KMS-11 (cell line): ENCODE measurements at regions not wholly inside any gene's neighbourhood (a gene's known extent, or its start where the extent isn't known, plus 50 kb on each side); places are given as distances from the start of the nearest gene placed in this dataset.

ENCODE experiments used
- H2AFZ ChIP-seq: fragments of 200-600 bp; sonication (generic); 2 replicates; pipeline ENCODE4 v1.6.1; 2016; ENCODE audit warnings: antibody characterized with exemption, mixed run types, low read depth
- H3K27ac ChIP-seq: fragments of 200-600 bp; sonication (generic); 2 replicates; pipeline ENCODE4 v1.6.1; 2016; ENCODE audit warnings: mild to moderate bottlenecking, mixed run types
- H3K27me3 ChIP-seq: fragments of 200-600 bp; sonication (generic); 2 replicates; pipeline ENCODE4 v1.6.1; 2017; ENCODE audit warnings: mild to moderate bottlenecking, low read depth, mixed run types, moderate library complexity; ENCODE audit not compliant: insufficient read depth
- H3K36me3 ChIP-seq: fragments of 200-600 bp; sonication (generic); 2 replicates; pipeline ENCODE4 v1.6.1; 2017; ENCODE audit warnings: mild to moderate bottlenecking, mixed run types; ENCODE audit not compliant: insufficient read depth
- H3K4me1 ChIP-seq: fragments of 200-600 bp; sonication (generic); 2 replicates; pipeline ENCODE4 v1.6.1; 2016; ENCODE audit warnings: mild to moderate bottlenecking, low read depth, mixed run types; ENCODE audit not compliant: poor library complexity, severe bottlenecking
- H3K4me2 ChIP-seq: fragments of 200-600 bp; sonication (generic); 2 replicates; pipeline ENCODE4 v1.7.0; 2016; ENCODE audit warnings: mild to moderate bottlenecking, mixed run types
- H3K4me3 ChIP-seq: fragments of 200-600 bp; sonication (generic); IDR thresholded peaks from 2 replicates; pipeline ENCODE4 v1.6.1; 2017; ENCODE audit warnings: low read depth, low read length, mixed read lengths; ENCODE audit not compliant: insufficient read depth
- H3K79me2 ChIP-seq: fragments of 200-600 bp; sonication (generic); 2 replicates; pipeline ENCODE4 v1.6.1; 2016; ENCODE audit warnings: low read depth, mixed run types; ENCODE audit not compliant: insufficient read depth
- H3K9ac ChIP-seq: fragments of 200-600 bp; sonication (generic); 2 replicates; pipeline ENCODE4 v1.6.1; 2016; ENCODE audit warnings: mild to moderate bottlenecking, mixed run types
- H4K20me1 ChIP-seq: fragments of 200-600 bp; sonication (generic); 2 replicates; pipeline ENCODE4 v1.6.1; 2016; ENCODE audit warnings: mild to moderate bottlenecking, mixed run types; ENCODE audit not compliant: insufficient read depth
- CTCF ChIP-seq: fragments of 200-600 bp; sonication (generic); conservative IDR thresholded peaks from 2 replicates; pipeline ENCODE4 v1.6.1; 2017; ENCODE audit warnings: low read depth, mild to moderate bottlenecking, antibody characterized with exemption, low read length, moderate library complexity, mixed read lengths

DNA sequence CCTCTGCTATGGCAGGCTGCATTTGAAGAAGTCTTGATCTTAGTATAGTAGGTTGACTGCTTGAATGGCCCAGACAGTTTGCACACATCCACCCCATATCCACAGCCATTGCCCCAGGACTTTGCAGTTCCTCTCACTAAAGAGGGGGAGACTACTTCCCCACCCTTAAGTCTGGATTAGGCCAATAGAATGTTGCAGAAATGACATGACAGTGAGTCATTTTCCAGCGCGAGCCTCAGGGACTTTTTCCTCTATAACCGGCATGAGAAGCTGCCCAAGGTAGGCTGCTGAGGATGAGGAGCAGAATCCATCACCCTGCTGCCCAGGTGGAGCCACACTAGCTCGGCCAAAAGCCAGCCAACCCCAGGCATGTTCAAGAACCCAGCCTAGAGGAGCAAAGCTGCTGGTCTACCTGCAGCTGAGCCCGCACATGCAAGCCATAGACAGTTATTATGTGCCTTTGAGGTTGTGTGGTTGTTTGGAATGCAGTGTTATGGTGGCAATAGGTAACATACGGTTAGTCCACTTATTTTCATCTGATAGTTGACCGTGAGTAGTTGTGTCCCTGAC lies 113.9 kb downstream of the TLE3 start:
- no peak overlapping the region for H3K4me2 ChIP-seq
- H3K27ac ChIP-seq = no peak overlapping the region
- H2AFZ ChIP-seq = no peak overlapping the region
- H3K36me3 ChIP-seq = no peaks in the 10 kb centered on the region
- no peaks in the 10 kb centered on the region for H3K27me3 ChIP-seq
- H4K20me1 ChIP-seq = no peaks in the 10 kb centered on the region
- H3K79me2 ChIP-seq = no peaks in the 10 kb centered on the region
- no peak overlapping the region for H3K4me3 ChIP-seq
- no peak overlapping the region for H3K9ac ChIP-seq
- no peak for TF ChIP-seq CTCF
- H3K4me1 ChIP-seq = no peaks in the 10 kb centered on the region

DNA sequence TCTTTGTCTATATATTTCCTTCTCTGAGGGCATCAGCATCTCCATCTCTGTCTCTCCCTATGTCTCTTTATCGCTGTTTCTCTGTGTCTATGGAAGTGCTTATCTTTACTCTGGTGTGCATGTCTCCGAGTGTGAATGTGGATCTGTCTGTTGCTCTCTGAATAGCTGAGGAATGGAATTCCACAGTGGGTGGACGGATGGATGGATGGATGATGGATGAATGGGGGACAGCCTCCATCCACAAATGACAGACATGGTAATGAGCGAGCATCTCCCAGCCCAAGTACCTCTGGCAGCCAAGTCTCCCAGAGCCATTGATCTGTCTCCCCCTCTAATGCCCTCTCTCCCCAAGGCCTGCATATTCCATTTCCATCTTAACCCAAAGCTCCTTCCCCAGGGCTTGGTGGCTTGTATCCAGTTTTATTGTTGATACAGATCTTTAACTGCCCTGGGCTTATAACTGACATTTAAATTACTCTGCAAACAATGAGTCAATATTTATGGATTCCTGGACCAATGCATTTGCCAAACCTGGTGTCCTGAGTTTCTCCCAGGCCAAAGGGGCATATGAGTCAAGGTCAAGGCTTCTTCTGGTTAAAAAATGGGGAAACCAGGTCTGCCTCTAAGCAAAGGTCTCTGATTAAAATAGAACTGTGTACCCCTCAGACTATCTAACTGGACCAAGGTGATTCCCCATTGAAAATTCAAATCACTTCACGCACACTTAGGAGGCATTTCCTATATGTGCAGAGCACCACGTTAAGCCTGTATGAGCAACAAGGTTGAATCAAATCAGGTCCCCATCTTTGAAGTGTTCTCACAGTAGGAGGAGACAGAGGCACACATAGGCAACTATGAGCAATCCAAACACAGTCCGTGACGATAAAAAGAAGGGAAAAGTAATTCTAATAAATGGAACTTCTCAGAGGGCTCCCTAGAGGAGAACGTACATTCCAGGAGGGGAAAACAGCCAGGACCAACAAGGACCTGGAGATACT lies 109.9 kb downstream of the TLE3 start:
- H3K27me3 ChIP-seq = no peaks in the 10 kb centered on the region
- H2AFZ ChIP-seq = no peak overlapping the region
- no peak overlapping the region for H3K27ac ChIP-seq
- H3K4me1 ChIP-seq = no peaks in the 10 kb centered on the region
- H3K9ac ChIP-seq = no peak overlapping the region
- H4K20me1 ChIP-seq = no peaks in the 10 kb centered on the region
- no peaks in the 10 kb centered on the region for H3K79me2 ChIP-seq
- H3K4me2 ChIP-seq = no peak overlapping the region
- TF ChIP-seq CTCF = no peak
- no peak overlapping the region for H3K4me3 ChIP-seq
- no peaks in the 10 kb centered on the region for H3K36me3 ChIP-seq

- no peak for TF ChIP-seq CTCF
- Histone ChIP-seq H3K4me3 (no peak overlapping the region), H3K27ac (no peak overlapping the region), H2AFZ (no peak overlapping the region), H4K20me1 (no peaks in the 10 kb centered on the region), H3K4me2 (no peak overlapping the region), H3K9ac (no peak overlapping the region), H3K4me1 (no peaks in the 10 kb centered on the region), H3K27me3 (no peaks in the 10 kb centered on the region), H3K36me3 (no peaks in the 10 kb centered on the region), H3K79me2 (no peaks in the 10 kb centered on the region)
These were observed 109.0 kb downstream of the TLE3 start for GRCh38 chr15:69988541-69989225.

DNA sequence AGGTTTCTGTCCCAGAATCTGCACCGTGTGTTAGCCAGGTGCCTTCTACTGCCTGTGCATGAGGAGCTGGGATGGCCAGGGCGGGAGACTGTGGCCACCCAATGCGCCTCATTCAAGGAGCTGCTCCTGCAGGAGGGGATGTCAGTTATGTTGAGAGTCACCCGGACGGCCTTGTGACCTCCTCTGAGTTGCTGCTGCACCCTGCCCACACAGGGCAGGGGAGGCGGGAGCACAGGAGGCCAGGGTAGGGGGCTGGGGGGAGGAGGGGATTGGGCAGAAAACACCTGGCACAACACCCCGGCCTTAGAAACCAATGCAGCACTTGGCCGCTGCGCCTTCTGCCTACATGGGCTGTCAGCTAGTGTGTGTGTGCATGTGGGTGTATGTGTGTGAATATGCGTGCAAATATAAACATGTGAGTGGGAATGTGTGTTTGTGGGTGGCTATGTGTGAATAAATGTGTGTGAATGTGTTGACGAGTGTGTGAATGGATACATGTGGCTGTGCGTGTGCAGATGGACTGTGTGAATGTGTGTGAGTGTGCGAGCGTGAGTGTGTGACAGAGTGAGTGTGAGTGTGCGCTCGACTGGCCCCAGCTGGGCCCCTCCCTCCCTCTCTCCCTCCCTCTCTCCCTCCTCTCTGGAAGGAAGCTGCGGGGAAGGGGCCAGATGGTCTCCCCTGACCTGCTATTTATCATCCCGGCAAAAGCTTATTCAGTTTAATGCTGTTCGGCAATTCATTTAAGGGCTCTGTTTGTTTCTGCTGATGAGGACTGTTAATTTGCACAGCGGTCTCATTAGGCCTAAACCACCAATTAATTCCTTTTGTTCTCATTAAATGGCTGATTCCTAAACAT lies 106.9 kb downstream of the TLE3 start:
- Histone ChIP-seq H3K27me3 (no peaks in the 10 kb centered on the region), H2AFZ (no peak overlapping the region), H3K36me3 (no peaks in the 10 kb centered on the region), H3K9ac (no peak overlapping the region), H3K27ac (no peak overlapping the region), H3K79me2 (no peaks in the 10 kb centered on the region), H4K20me1 (no peaks in the 10 kb centered on the region), H3K4me1 (no peaks in the 10 kb centered on the region), H3K4me2 (no peak overlapping the region), H3K4me3 (no peak overlapping the region)
- TF ChIP-seq CTCF = no peak
